Uterus (tissue), 2 donors: ENCODE measurements at regions not wholly inside any gene's neighbourhood (a gene's known extent, or its start where the extent isn't known, plus 50 kb on each side); places are given as distances from the start of the nearest gene placed in this dataset.

ENCODE experiments used
- CTCF ChIP-seq, 4 experiments: fragments of 200-600 bp in 2 of 4; fragments of 450-650 bp in 2 of 4; sonication (generic) in 2 of 4; IDR thresholded peaks; one replicate each; pipeline ENCODE4 v1.5.1; 2016 to 2019; ENCODE audit warnings: antibody characterized with exemption in 4 of 4, mild to moderate bottlenecking in 2 of 4, moderate library complexity in 1 of 4
- POLR2A ChIP-seq, 2 donors: fragments of 450-650 bp; IDR thresholded peaks; one replicate each; pipeline ENCODE4 v1.6.1; 2016; ENCODE audit warnings: antibody characterized with exemption in 2 of 2, mild to moderate bottlenecking in 1 of 2, moderate library complexity in 1 of 2

- TF ChIP-seq POLR2A (IDR thresholded peaks at IDR 0.05) (no peak), CTCF (IDR thresholded peaks at IDR 0.05) (no peak)
Observed at GRCh38 chr3:124147946-124148345, 156.0 kb upstream of the ROPN1 start.
